ENCODE measurements at regions not wholly inside any gene's neighbourhood (a gene's known extent, or its start where the extent isn't known, plus 50 kb on each side); places are given as distances from the start of the nearest gene placed in this dataset.

DNA sequence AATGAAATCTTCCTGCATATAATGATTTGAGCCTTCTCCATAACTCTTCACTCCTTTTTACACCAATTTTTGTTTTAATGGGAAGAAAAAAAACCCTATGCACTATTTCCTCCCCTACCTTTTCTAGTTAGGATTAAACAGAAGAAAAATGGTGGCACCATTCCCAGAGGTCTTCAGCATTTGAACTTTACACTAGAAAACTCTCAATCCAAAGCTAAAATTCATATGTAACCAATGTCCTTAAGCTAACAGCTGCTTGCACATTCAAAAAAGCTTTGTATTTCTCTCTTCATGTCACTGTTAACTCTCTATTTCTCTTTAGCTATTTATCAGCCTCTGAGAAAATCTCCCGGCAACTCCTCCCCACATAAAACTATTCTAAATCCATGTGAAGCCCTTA is 90.3 kb upstream of the UBL3 start:
- TF ChIP-seq, protein P1, sequence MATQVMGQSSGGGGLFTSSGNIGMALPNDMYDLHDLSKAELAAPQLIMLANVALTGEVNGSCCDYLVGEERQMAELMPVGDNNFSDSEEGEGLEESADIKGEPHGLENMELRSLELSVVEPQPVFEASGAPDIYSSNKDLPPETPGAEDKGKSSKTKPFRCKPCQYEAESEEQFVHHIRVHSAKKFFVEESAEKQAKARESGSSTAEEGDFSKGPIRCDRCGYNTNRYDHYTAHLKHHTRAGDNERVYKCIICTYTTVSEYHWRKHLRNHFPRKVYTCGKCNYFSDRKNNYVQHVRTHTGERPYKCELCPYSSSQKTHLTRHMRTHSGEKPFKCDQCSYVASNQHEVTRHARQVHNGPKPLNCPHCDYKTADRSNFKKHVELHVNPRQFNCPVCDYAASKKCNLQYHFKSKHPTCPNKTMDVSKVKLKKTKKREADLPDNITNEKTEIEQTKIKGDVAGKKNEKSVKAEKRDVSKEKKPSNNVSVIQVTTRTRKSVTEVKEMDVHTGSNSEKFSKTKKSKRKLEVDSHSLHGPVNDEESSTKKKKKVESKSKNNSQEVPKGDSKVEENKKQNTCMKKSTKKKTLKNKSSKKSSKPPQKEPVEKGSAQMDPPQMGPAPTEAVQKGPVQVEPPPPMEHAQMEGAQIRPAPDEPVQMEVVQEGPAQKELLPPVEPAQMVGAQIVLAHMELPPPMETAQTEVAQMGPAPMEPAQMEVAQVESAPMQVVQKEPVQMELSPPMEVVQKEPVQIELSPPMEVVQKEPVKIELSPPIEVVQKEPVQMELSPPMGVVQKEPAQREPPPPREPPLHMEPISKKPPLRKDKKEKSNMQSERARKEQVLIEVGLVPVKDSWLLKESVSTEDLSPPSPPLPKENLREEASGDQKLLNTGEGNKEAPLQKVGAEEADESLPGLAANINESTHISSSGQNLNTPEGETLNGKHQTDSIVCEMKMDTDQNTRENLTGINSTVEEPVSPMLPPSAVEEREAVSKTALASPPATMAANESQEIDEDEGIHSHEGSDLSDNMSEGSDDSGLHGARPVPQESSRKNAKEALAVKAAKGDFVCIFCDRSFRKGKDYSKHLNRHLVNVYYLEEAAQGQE (IDR thresholded peaks at IDR 0.05; ENCODE audit: unreplicated experiment): no peak
- TF ChIP-seq EZH2 (IDR thresholded peaks at IDR 0.05; ENCODE audit: low read depth, unreplicated experiment): no peak
- TF ChIP-seq, protein P2, sequence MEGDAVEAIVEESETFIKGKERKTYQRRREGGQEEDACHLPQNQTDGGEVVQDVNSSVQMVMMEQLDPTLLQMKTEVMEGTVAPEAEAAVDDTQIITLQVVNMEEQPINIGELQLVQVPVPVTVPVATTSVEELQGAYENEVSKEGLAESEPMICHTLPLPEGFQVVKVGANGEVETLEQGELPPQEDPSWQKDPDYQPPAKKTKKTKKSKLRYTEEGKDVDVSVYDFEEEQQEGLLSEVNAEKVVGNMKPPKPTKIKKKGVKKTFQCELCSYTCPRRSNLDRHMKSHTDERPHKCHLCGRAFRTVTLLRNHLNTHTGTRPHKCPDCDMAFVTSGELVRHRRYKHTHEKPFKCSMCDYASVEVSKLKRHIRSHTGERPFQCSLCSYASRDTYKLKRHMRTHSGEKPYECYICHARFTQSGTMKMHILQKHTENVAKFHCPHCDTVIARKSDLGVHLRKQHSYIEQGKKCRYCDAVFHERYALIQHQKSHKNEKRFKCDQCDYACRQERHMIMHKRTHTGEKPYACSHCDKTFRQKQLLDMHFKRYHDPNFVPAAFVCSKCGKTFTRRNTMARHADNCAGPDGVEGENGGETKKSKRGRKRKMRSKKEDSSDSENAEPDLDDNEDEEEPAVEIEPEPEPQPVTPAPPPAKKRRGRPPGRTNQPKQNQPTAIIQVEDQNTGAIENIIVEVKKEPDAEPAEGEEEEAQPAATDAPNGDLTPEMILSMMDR (conservative IDR thresholded peaks at IDR 0.05; ENCODE audit: low read depth in 2 of 2): no peak
- TF ChIP-seq POLR2AphosphoS5 (IDR thresholded peaks at IDR 0.05; ENCODE audit: low read depth): no peak
- TF ChIP-seq EZH2phosphoT487 (IDR thresholded peaks at IDR 0.05; ENCODE audit: unreplicated experiment): no peak
- TF ChIP-seq NANOG (IDR thresholded peaks at IDR 0.05; ENCODE audit: borderline replicate concordance): no peak
- no peak for TF ChIP-seq JUNB (IDR thresholded peaks at IDR 0.05; ENCODE audit: unreplicated experiment)
- TF ChIP-seq CREB1 (CRISPR knock-in tag; IDR thresholded peaks at IDR 0.05; ENCODE audit: low read depth): no peak
- TF ChIP-seq STAT1 (IDR thresholded peaks at IDR 0.05; ENCODE audit: unreplicated experiment): no peak
- no peak for TF ChIP-seq ETS1 (IDR thresholded peaks at IDR 0.05)
- TF ChIP-seq ZNF114 (CRISPR knock-in tag; IDR thresholded peaks at IDR 0.05): no peak

All from GM23338 (cell line).